Gastroesophageal sphincter (tissue), 4 donors: ENCODE measurements at regions not wholly inside any gene's neighbourhood (a gene's known extent, or its start where the extent isn't known, plus 50 kb on each side); places are given as distances from the start of the nearest gene placed in this dataset.

ENCODE experiments used
- ATAC-seq: fragments of 150-250 bp; one replicate; pipeline ENCODE4 v1.9.1; 2016; ENCODE audit warnings: mild to moderate bottlenecking, moderate library complexity
- H3K27ac ChIP-seq, 4 donors: fragments of 200-600 bp; sonication (generic) in 3 of 4; 1 replicate in 3 of 4; 2 replicates in 1 of 4; pipeline ENCODE4 v1.5.1; 2016 to 2019
- H3K27me3 ChIP-seq: fragments of 200-600 bp; sonication (generic); one replicate; pipeline ENCODE4 v1.5.1; 2019
- H3K36me3 ChIP-seq, 2 donors: fragments of 200-600 bp; sonication (generic); one replicate each; pipeline ENCODE4 v1.5.1; 2019; ENCODE audit warnings: control low read depth in 1 of 2
- H3K4me1 ChIP-seq, 3 donors: fragments of 200-600 bp; sonication (generic); 1 replicate in 2 of 3; 2 replicates in 1 of 3; pipeline ENCODE4 v1.5.1; 2016 to 2019; ENCODE audit warnings: control low read depth in 2 of 3
- H3K4me3 ChIP-seq, 2 donors: fragments of 200-600 bp; sonication (generic); one replicate each; pipeline ENCODE4 v1.5.1; 2019; ENCODE audit warnings: mild to moderate bottlenecking in 1 of 2, moderate library complexity in 1 of 2
- H3K9me3 ChIP-seq, 3 donors: fragments of 200-600 bp; sonication (generic); one replicate each; pipeline ENCODE4 v1.5.1; 2017 to 2019; ENCODE audit warnings: control low read depth in 2 of 3
- CTCF ChIP-seq, 4 experiments: fragments of 200-600 bp in 2 of 4; fragments of 450-650 bp in 2 of 4; sonication (generic) in 1 of 4; IDR thresholded peaks; one replicate each; pipeline ENCODE4 v1.5.1; 2017 to 2019; ENCODE audit warnings: antibody characterized with exemption in 4 of 4, mild to moderate bottlenecking in 2 of 4, moderate library complexity in 2 of 4
- EP300 ChIP-seq: sonication (generic); formaldehyde crosslinking; IDR thresholded peaks from one replicate; pipeline ENCODE4 v1.6.1; 2017; ENCODE audit warnings: antibody characterized with exemption, mild to moderate bottlenecking
- POLR2A ChIP-seq, 2 donors: fragments of 450-650 bp; IDR thresholded peaks; one replicate each; pipeline ENCODE4 v1.6.1; 2017; ENCODE audit warnings: antibody characterized with exemption in 2 of 2, mild to moderate bottlenecking in 2 of 2, moderate library complexity in 1 of 2
- POLR2AphosphoS5 ChIP-seq: sonication (generic); formaldehyde crosslinking; IDR thresholded peaks from one replicate; pipeline ENCODE4 v1.6.1; 2017; ENCODE audit warnings: antibody characterized with exemption
- WGBS, 2 donors: methylation state at CpG; one replicate each; pipeline ENCODE4 v1.1.5; 2018; ENCODE audit warnings: low coverage in 1 of 2; 5-methylcytosine and 5-hydroxymethylcytosine counted together

- Histone ChIP-seq H3K9me3 (no peaks in the 10 kb centered on the region), H3K4me1 (no peaks in the 10 kb centered on the region), H3K4me3 (no peak overlapping the region), H3K27ac (no peak overlapping the region), H3K36me3 (no peaks in the 10 kb centered on the region), H3K27me3 (no peaks in the 10 kb centered on the region)
- TF ChIP-seq EP300, result no peak
- no peak for TF ChIP-seq CTCF (IDR thresholded peaks at IDR 0.05)
- TF ChIP-seq POLR2AphosphoS5, result no peak
- no peak for TF ChIP-seq POLR2A (IDR thresholded peaks at IDR 0.05)
- ATAC-seq, result no peak
Measured at GRCh38 chr5:97454015-97454414, 271.0 kb upstream of the RIOK2 start.

- H3K4me3 ChIP-seq, result no peak overlapping the region
- WGBS, 2 donors, result 88 to 100% methylated on average over 1 of the region's 1 CpG
- TF ChIP-seq CTCF (IDR thresholded peaks at IDR 0.05) (no peak), POLR2A (IDR thresholded peaks at IDR 0.05) (no peak), POLR2AphosphoS5 (no peak), EP300 (no peak)
- H3K9me3 ChIP-seq, result no peaks in the 10 kb centered on the region
- H3K27me3 ChIP-seq, result no peaks in the 10 kb centered on the region
- no peaks in the 10 kb centered on the region for H3K36me3 ChIP-seq
- H3K4me1 ChIP-seq, result no peaks in the 10 kb centered on the region
- no peak overlapping the region for H3K27ac ChIP-seq
- no peak for ATAC-seq
Measured at GRCh38 chr5:97455996-97456395, 272.9 kb upstream of the RIOK2 start.

DNA sequence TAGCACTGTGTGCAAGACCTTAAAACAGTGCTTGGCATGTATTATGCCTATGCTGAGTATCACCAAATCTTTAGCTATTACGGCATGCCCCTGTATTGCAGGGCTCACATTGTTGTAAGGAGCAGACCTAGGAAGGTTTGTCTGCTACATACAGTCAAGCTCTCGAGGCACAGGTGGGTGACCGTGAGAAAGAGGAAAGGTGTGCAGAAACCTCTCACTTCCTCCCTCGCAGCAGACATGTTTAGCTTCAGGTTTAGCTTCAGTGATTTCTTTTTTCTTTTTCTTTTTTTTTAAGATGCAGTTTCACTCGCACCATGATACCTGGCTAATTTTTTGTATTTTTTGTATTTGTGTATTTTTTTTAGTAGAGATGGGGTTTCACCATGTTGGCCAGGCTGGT is 275.8 kb upstream of the RIOK2 start:
- no peak overlapping the region for H3K27ac ChIP-seq
- H3K4me3 ChIP-seq, result no peak overlapping the region
- no peaks in the 10 kb centered on the region for H3K27me3 ChIP-seq
- no peaks in the 10 kb centered on the region for H3K36me3 ChIP-seq
- no peak for ATAC-seq
- 92% methylated on average over 5 of the region's 5 CpGs for WGBS, 2 donors
- H3K4me1 ChIP-seq, result peaks cover 0 to 14% (median 0%) of the 10 kb centered on the region in 3 donors
- TF ChIP-seq POLR2AphosphoS5, result no peak
- no peak for TF ChIP-seq EP300
- no peak for TF ChIP-seq POLR2A (IDR thresholded peaks at IDR 0.05)
- TF ChIP-seq CTCF (IDR thresholded peaks at IDR 0.05), result no peak
- H3K9me3 ChIP-seq, result no peaks in the 10 kb centered on the region

DNA sequence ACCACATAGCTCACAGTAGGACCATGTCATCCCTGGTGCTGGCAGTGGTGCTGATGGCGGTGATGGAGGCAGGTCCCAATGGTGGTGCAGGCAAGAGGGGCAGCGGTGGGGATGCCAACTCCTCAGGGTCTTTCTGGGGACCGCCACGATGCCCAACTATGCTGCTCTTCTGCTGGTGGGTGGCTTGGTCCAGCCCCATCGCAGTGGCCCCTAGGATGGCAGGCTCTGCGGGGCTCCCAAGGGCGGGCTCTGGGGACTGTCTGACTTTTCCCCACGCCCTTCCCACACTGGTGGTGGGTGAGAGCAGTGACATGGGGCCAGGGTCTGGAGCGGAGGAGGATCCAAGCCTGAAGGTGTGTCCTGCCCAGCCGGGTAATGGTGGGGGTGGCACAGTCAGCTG is 288.9 kb upstream of the RIOK2 start:
- no peaks in the 10 kb centered on the region for H3K27me3 ChIP-seq
- no peak for ATAC-seq
- no peaks in the 10 kb centered on the region for H3K4me1 ChIP-seq
- WGBS, 2 donors, result no CpG with 5 or more reads among the region's 10 CpGs
- peaks cover 0 to 33% (median 0%) of the 10 kb centered on the region in 3 donors for H3K9me3 ChIP-seq
- H3K4me3 ChIP-seq, result no peak overlapping the region
- TF ChIP-seq CTCF (IDR thresholded peaks at IDR 0.05) (no peak), POLR2A (IDR thresholded peaks at IDR 0.05) (no peak), EP300 (no peak), POLR2AphosphoS5 (no peak)
- H3K27ac ChIP-seq, result no peak overlapping the region
- no peaks in the 10 kb centered on the region for H3K36me3 ChIP-seq

GRCh38 chr5:97475847-97476246 is 292.8 kb upstream of the RIOK2 start:
- H3K4me3 ChIP-seq, result no peak overlapping the region
- no peak overlapping the region for H3K27ac ChIP-seq
- TF ChIP-seq POLR2A (IDR thresholded peaks at IDR 0.05) (no peak), EP300 (no peak), CTCF (IDR thresholded peaks at IDR 0.05) (no peak), POLR2AphosphoS5 (no peak)
- H3K36me3 ChIP-seq, result no peaks in the 10 kb centered on the region
- ATAC-seq, result no peak
- no peaks in the 10 kb centered on the region for H3K27me3 ChIP-seq
- peaks cover 0 to 7% (median 0%) of the 10 kb centered on the region in 3 donors for H3K9me3 ChIP-seq
- 83 to 93% methylated on average over 1 to 3 of the region's 3 CpGs for WGBS, 2 donors
- H3K4me1 ChIP-seq, result no peaks in the 10 kb centered on the region
